H9 (cell line): ENCODE measurements at regions not wholly inside any gene's neighbourhood (a gene's known extent, or its start where the extent isn't known, plus 50 kb on each side); places are given as distances from the start of the nearest gene placed in this dataset.

Experiments used
- DNase-seq: peaks from one replicate; pipeline ENCODE4 v3.0.0-alpha.2; 2017
- H2AFZ ChIP-seq: one replicate; pipeline ENCODE4 v1.6.1; 2013; ENCODE audit warnings: mild to moderate bottlenecking, low read length, control low read depth, moderate library complexity
- H2AK5ac ChIP-seq: 2 replicates; pipeline ENCODE4 v1.6.1; 2013; ENCODE audit warnings: low read length, control low read depth, mixed read lengths; ENCODE audit not compliant: insufficient read length
- H2BK120ac ChIP-seq: one replicate; pipeline ENCODE4 v1.6.1; 2013; ENCODE audit warnings: low read depth, mild to moderate bottlenecking, low read length, control low read depth, inconsistent platforms; ENCODE audit not compliant: poor library complexity, severe bottlenecking
- H2BK12ac ChIP-seq: 2 replicates; pipeline ENCODE4 v1.6.1; 2013; ENCODE audit warnings: low read length, control low read depth, mixed read lengths, low read depth; ENCODE audit not compliant: insufficient read length
- H2BK15ac ChIP-seq: 2 replicates; pipeline ENCODE4 v1.6.1; 2013; ENCODE audit warnings: low read depth, low read length, control low read depth
- H2BK20ac ChIP-seq: one replicate; pipeline ENCODE4 v1.6.1; 2013; ENCODE audit warnings: low read depth, mild to moderate bottlenecking, low read length, control low read depth, inconsistent platforms; ENCODE audit not compliant: poor library complexity, severe bottlenecking
- H2BK5ac ChIP-seq: 2 replicates; pipeline ENCODE4 v1.6.1; 2013; ENCODE audit warnings: low read length, control low read depth, mixed read lengths; ENCODE audit not compliant: insufficient read length
- H3K14ac ChIP-seq: 2 replicates; pipeline ENCODE4 v1.6.1; 2013; ENCODE audit warnings: low read length, control low read depth; ENCODE audit not compliant: insufficient read depth
- H3K18ac ChIP-seq: 2 replicates; pipeline ENCODE4 v1.6.1; 2013; ENCODE audit warnings: low read depth, mild to moderate bottlenecking, mixed read lengths, low read length, control low read depth; ENCODE audit not compliant: insufficient read length
- H3K23ac ChIP-seq: 2 replicates; pipeline ENCODE4 v1.6.1; 2013; ENCODE audit warnings: low read length, control low read depth, mixed read lengths, low read depth; ENCODE audit not compliant: insufficient read length
- H3K23me2 ChIP-seq: 2 replicates; pipeline ENCODE4 v1.6.1; 2013; ENCODE audit warnings: low read depth, mild to moderate bottlenecking, mixed read lengths, low read length, control low read depth; ENCODE audit not compliant: insufficient read length, poor library complexity, severe bottlenecking
- H3K27ac ChIP-seq: 2 replicates; pipeline ENCODE4 v1.5.1; 2013; ENCODE audit warnings: low read length, control low read depth, mixed read lengths, low read depth; ENCODE audit not compliant: insufficient read length
- H3K27me3 ChIP-seq: 2 replicates; pipeline ENCODE4 v1.6.1; 2013; ENCODE audit warnings: low read length, control low read depth, inconsistent platforms; ENCODE audit not compliant: insufficient read depth
- H3K4ac ChIP-seq: 2 replicates; pipeline ENCODE4 v1.6.1; 2013; ENCODE audit warnings: low read depth, mild to moderate bottlenecking, control low read depth, inconsistent platforms, low read length, moderate library complexity
- H3K4me1 ChIP-seq: 2 replicates; pipeline ENCODE4 v1.6.1; 2013; ENCODE audit warnings: low read length, control low read depth, inconsistent platforms; ENCODE audit not compliant: insufficient read depth
- H3K4me2 ChIP-seq: 2 replicates; pipeline ENCODE4 v1.6.1; 2013; ENCODE audit warnings: low read length, control low read depth, mixed read lengths; ENCODE audit not compliant: insufficient read length, insufficient read depth
- H3K56ac ChIP-seq: 2 replicates; pipeline ENCODE4 v1.6.1; 2013; ENCODE audit warnings: low read depth, mild to moderate bottlenecking, mixed read lengths, low read length, control low read depth; ENCODE audit not compliant: insufficient read length
- H3K79me1 ChIP-seq: 2 replicates; pipeline ENCODE4 v1.6.1; 2013; ENCODE audit warnings: low read depth, mild to moderate bottlenecking, moderate library complexity, low read length, control low read depth, inconsistent platforms; ENCODE audit not compliant: insufficient read depth, poor library complexity, severe bottlenecking
- H3K79me2 ChIP-seq: 2 replicates; pipeline ENCODE4 v1.6.1; 2013; ENCODE audit warnings: low read length, control low read depth, inconsistent platforms; ENCODE audit not compliant: insufficient read depth
- H3K9ac ChIP-seq: 2 replicates; pipeline ENCODE4 v1.6.1; 2013; ENCODE audit warnings: low read length, control low read depth, mixed read lengths; ENCODE audit not compliant: insufficient read length; ENCODE audit errors: extremely low read depth
- H3K9me3 ChIP-seq: one replicate; pipeline ENCODE4 v1.6.1; 2013; ENCODE audit warnings: low read depth, low read length, inconsistent platforms; ENCODE audit not compliant: control insufficient read depth
- H3T11ph ChIP-seq: one replicate; pipeline ENCODE4 v1.6.1; 2013; ENCODE audit warnings: mild to moderate bottlenecking, low read length, control low read depth, inconsistent platforms
- H4K20me1 ChIP-seq: one replicate; pipeline ENCODE4 v1.6.1; 2013; ENCODE audit not compliant: control insufficient read depth, insufficient read length, insufficient read depth
- H4K5ac ChIP-seq: 2 replicates; pipeline ENCODE4 v1.6.1; 2013; ENCODE audit warnings: low read depth, mild to moderate bottlenecking, mixed read lengths, low read length, control low read depth; ENCODE audit not compliant: insufficient read length
- H4K8ac ChIP-seq: replicated peaks from 2 replicates; pipeline ENCODE4 v1.6.1; 2013; ENCODE audit warnings: low read length, control low read depth, mixed read lengths, low read depth; ENCODE audit not compliant: insufficient read length
- H4K91ac ChIP-seq: 2 replicates; pipeline ENCODE4 v1.6.1; 2013; ENCODE audit warnings: low read depth, mild to moderate bottlenecking, moderate library complexity, mixed read lengths, low read length, control low read depth; ENCODE audit not compliant: insufficient read length
- H3K27ac Mint-ChIP-seq, 3 experiments: 2 replicates in 2 of 3; 3 replicates in 1 of 3; pipeline ENCODE4 v1.8.0; 2020 to 2021; ENCODE audit warnings: mixed read lengths in 3 of 3, mild to moderate bottlenecking in 1 of 3, moderate library complexity in 1 of 3
- H3K27me3 Mint-ChIP-seq: 2 replicates; pipeline ENCODE4 v1.8.0; 2021; ENCODE audit warnings: low read depth, mild to moderate bottlenecking, moderate library complexity, mixed read lengths
- H3K36me3 Mint-ChIP-seq, 3 experiments: 2 replicates in 2 of 3; 3 replicates in 1 of 3; pipeline ENCODE4 v1.8.0; 2020 to 2021; ENCODE audit warnings: low read depth in 3 of 3, mixed read lengths in 3 of 3; ENCODE audit not compliant: insufficient read depth in 1 of 3
- H3K4me1 Mint-ChIP-seq, 2 experiments: 2 replicates each; pipeline ENCODE4 v1.8.0; 2020; ENCODE audit warnings: mixed read lengths in 2 of 2
- H3K4me3 Mint-ChIP-seq, 2 experiments: 2 replicates in 1 of 2; 3 replicates in 1 of 2; pipeline ENCODE4 v1.8.0; 2020 to 2021; ENCODE audit warnings: mild to moderate bottlenecking in 2 of 2, mixed read lengths in 2 of 2, moderate library complexity in 1 of 2
- H3K9me3 Mint-ChIP-seq, 2 experiments: 2 replicates in 1 of 2; 3 replicates in 1 of 2; pipeline ENCODE4 v1.8.0; 2020; ENCODE audit warnings: mild to moderate bottlenecking in 2 of 2, mixed read lengths in 2 of 2, moderate library complexity in 1 of 2
- WGBS: extraction: QIAGEN DNeasy Blood & Tissue Kit; methylation state at CpG from one replicate; pipeline ENCODE4 v1.1.7; 2013; ENCODE audit warnings: missing lambda C conversion rate, low lambda C conversion rate, mixed read lengths; ENCODE audit not compliant: insufficient read length; ENCODE audit errors: extremely low coverage; 5-methylcytosine and 5-hydroxymethylcytosine counted together
- TF ChIP-seq, protein P1 (sequence below): fragments of 200-600 bp; sonication (generic); conservative IDR thresholded peaks from 3 replicates; pipeline ENCODE4 v1.8.0; 2021; ENCODE audit warnings: antibody characterized with exemption, mild to moderate bottlenecking

- Mint-ChIP-seq H3K27ac (no peak overlapping the region), H3K4me3 (no peak overlapping the region), H3K4me1 (no peaks in the 10 kb centered on the region), H3K9me3 (peaks cover 8 to 17% of the 10 kb centered on the region in 2 experiments; a peak in 3 of 5 replicates), H3K36me3 (peaks cover 0 to 4% (median 0%) of the 10 kb centered on the region in 3 experiments; a peak in 1 of 7 replicates), H3K27me3 (peaks cover 17% of the 10 kb centered on the region)
- Histone ChIP-seq H3K14ac (no peak overlapping the region), H3K27me3 (no peaks in the 10 kb centered on the region), H3K4ac (no peak overlapping the region), H2BK120ac (no peak overlapping the region), H2AK5ac (no peak overlapping the region), H3K23ac (no peak overlapping the region), H3K79me2 (no peaks in the 10 kb centered on the region), H3K4me1 (no peaks in the 10 kb centered on the region), H2AFZ (no peak overlapping the region), H4K5ac (no peak overlapping the region), H3K18ac (no peak overlapping the region), H3T11ph (no peak overlapping the region), H2BK15ac (no peak overlapping the region), H3K23me2 (no peaks in the 10 kb centered on the region), H2BK12ac (no peak overlapping the region), H3K56ac (no peak overlapping the region), H2BK20ac (no peak overlapping the region), H4K8ac (no peak overlapping the region), H3K79me1 (no peaks in the 10 kb centered on the region), H2BK5ac (no peak overlapping the region), H3K9me3 (no peaks in the 10 kb centered on the region), H4K91ac (no peak overlapping the region), H3K4me2 (no peak overlapping the region), H4K20me1 (no peaks in the 10 kb centered on the region), H3K27ac (no peak overlapping the region), H3K9ac (no peak overlapping the region)
- DNase-seq, result no peak
- WGBS, result no CpG with 5 or more reads among the region's 37 CpGs
- TF ChIP-seq, protein P1, sequence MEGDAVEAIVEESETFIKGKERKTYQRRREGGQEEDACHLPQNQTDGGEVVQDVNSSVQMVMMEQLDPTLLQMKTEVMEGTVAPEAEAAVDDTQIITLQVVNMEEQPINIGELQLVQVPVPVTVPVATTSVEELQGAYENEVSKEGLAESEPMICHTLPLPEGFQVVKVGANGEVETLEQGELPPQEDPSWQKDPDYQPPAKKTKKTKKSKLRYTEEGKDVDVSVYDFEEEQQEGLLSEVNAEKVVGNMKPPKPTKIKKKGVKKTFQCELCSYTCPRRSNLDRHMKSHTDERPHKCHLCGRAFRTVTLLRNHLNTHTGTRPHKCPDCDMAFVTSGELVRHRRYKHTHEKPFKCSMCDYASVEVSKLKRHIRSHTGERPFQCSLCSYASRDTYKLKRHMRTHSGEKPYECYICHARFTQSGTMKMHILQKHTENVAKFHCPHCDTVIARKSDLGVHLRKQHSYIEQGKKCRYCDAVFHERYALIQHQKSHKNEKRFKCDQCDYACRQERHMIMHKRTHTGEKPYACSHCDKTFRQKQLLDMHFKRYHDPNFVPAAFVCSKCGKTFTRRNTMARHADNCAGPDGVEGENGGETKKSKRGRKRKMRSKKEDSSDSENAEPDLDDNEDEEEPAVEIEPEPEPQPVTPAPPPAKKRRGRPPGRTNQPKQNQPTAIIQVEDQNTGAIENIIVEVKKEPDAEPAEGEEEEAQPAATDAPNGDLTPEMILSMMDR, result no peak
Observed at GRCh38 chr22:49616356-49617231, 211.1 kb downstream of the BRD1 start.
